Activated naive CD8-positive, alpha-beta T cell treated with anti-CD3 and anti-CD28 coated beads, Interleukin-2, amount 10 ng/mL, durations not matched to agents 7 days and 5 days (primary cell): ENCODE measurements at regions not wholly inside any gene's neighbourhood (a gene's known extent, or its start where the extent isn't known, plus 50 kb on each side); places are given as distances from the start of the nearest gene placed in this dataset.
"Not testable (repeated sequence)": the region's sequence is repeated elsewhere in the genome, so short reads cannot be mapped to it uniquely, and the experiment has no call there.

ENCODE experiments used
- ATAC-seq: fragments of 150-1000 bp; cut with Tn5 transposase; one replicate; pipeline ENCODE4 v1.10.0; 2021; ENCODE audit warnings: low read depth, moderate library complexity
- POLR2A ChIA-PET: fragments of 350-600 bp; sonication (Branson Sonifier 250); formaldehyde crosslinking; loops from one replicate; lab custom pipeline; 2021; ENCODE audit warnings: antibody characterized with exemption; lab: Charles Lee
- DNase-seq: peaks from one replicate; pipeline ENCODE4 v3.0.0; 2021
- H3K27ac Mint-ChIP-seq: one replicate; pipeline ENCODE4 v1.8.0; 2022; ENCODE audit warnings: mild to moderate bottlenecking, mixed read lengths
- H3K27me3 Mint-ChIP-seq: one replicate; pipeline ENCODE4 v1.8.0; 2022; ENCODE audit warnings: mild to moderate bottlenecking, moderate library complexity, mixed read lengths
- H3K36me3 Mint-ChIP-seq: one replicate; pipeline ENCODE4 v1.8.0; 2021; ENCODE audit warnings: mild to moderate bottlenecking, mixed read lengths
- H3K4me1 Mint-ChIP-seq: one replicate; pipeline ENCODE4 v1.8.0; 2021; ENCODE audit warnings: mixed read lengths
- H3K4me3 Mint-ChIP-seq: one replicate; pipeline ENCODE4 v1.8.0; 2022; ENCODE audit warnings: mild to moderate bottlenecking, moderate library complexity, mixed read lengths
- H3K9me3 Mint-ChIP-seq: one replicate; pipeline ENCODE4 v1.8.0; 2021; ENCODE audit warnings: mixed read lengths

GRCh38 chr11:130979386-130979972, 63.2 kb upstream of the SNX19 start:
- Mint-ChIP-seq H3K9me3 (peaks cover 12% of the 10 kb centered on the region), H3K27ac (no peak overlapping the region), H3K4me3 (no peak overlapping the region), H3K27me3 (peaks cover 2% of the 10 kb centered on the region), H3K36me3 (no peaks in the 10 kb centered on the region), H3K4me1 (no peaks in the 10 kb centered on the region)
- DNase-seq (no peak), ATAC-seq (no peak)
- POLR2A ChIA-PET: no interaction called here

GRCh38 chr11:130980071-130980862, 64.0 kb upstream of the SNX19 start:
- Mint-ChIP-seq H3K27ac (no peak overlapping the region), H3K36me3 (no peaks in the 10 kb centered on the region), H3K4me3 (no peak overlapping the region), H3K27me3 (peaks cover 2% of the 10 kb centered on the region), H3K9me3 (peaks cover 12% of the 10 kb centered on the region), H3K4me1 (no peaks in the 10 kb centered on the region)
- DNase-seq (no peak), ATAC-seq (no peak)
- POLR2A ChIA-PET: no interaction called here

GRCh38 chr11:130984241-130984640, 68.0 kb upstream of the SNX19 start:
- not testable (repeated sequence) for H3K27me3 Mint-ChIP-seq

GRCh38 chr11:130992788-130993187, 76.5 kb upstream of the SNX19 start:
- Mint-ChIP-seq H3K27ac (no peak overlapping the region), H3K36me3 (no peaks in the 10 kb centered on the region), H3K9me3 (no peaks in the 10 kb centered on the region), H3K4me3 (no peak overlapping the region), H3K27me3 (no peaks in the 10 kb centered on the region), H3K4me1 (no peaks in the 10 kb centered on the region)
- DNase-seq (no peak), ATAC-seq (no peak)
- POLR2A ChIA-PET: no interaction called here

More at GRCh38 chr11:130984241-130984640, 68.0 kb upstream of the SNX19 start:
- ATAC-seq, DNase-seq, H3K4me1 Mint-ChIP-seq, H3K4me3 Mint-ChIP-seq, H3K9me3 Mint-ChIP-seq, H3K36me3 Mint-ChIP-seq, POLR2A ChIA-PET, H3K27ac Mint-ChIP-seq: not testable (repeated sequence)

GRCh38 chr11:130994043-130994442, 77.8 kb upstream of the SNX19 start:
- POLR2A ChIA-PET: no interaction called here
- ATAC-seq (no peak), DNase-seq (no peak)
- H3K9me3 Mint-ChIP-seq: no peaks in the 10 kb centered on the region
- H3K27me3 Mint-ChIP-seq: no peaks in the 10 kb centered on the region
- no peaks in the 10 kb centered on the region for H3K4me1 Mint-ChIP-seq
- no peak overlapping the region for H3K27ac Mint-ChIP-seq
- no peaks in the 10 kb centered on the region for H3K36me3 Mint-ChIP-seq
- no peak overlapping the region for H3K4me3 Mint-ChIP-seq

- no peak for DNase-seq
- Mint-ChIP-seq H3K4me3 (no peak overlapping the region), H3K36me3 (no peaks in the 10 kb centered on the region), H3K4me1 (no peaks in the 10 kb centered on the region), H3K9me3 (no peaks in the 10 kb centered on the region), H3K27me3 (no peaks in the 10 kb centered on the region), H3K27ac (no peak overlapping the region)
- no peak for ATAC-seq
- POLR2A ChIA-PET: no interaction called here
Measured at GRCh38 chr11:130995266-130995665, 79.0 kb upstream of the SNX19 start.

- Mint-ChIP-seq H3K27me3 (no peaks in the 10 kb centered on the region), H3K4me1 (no peaks in the 10 kb centered on the region), H3K27ac (no peak overlapping the region), H3K9me3 (no peaks in the 10 kb centered on the region), H3K36me3 (no peaks in the 10 kb centered on the region), H3K4me3 (no peak overlapping the region)
- DNase-seq (no peak), ATAC-seq (no peak)
- POLR2A ChIA-PET: no interaction called here
Measured at GRCh38 chr11:130997278-130997677, 81.0 kb upstream of the SNX19 start.

GRCh38 chr11:130999086-130999485, 82.8 kb upstream of the SNX19 start:
- DNase-seq (no peak), ATAC-seq (no peak)
- no peaks in the 10 kb centered on the region for H3K9me3 Mint-ChIP-seq
- H3K36me3 Mint-ChIP-seq: no peaks in the 10 kb centered on the region
- H3K4me3 Mint-ChIP-seq: no peak overlapping the region
- H3K27me3 Mint-ChIP-seq: no peaks in the 10 kb centered on the region
- POLR2A ChIA-PET: no interaction called here
- H3K4me1 Mint-ChIP-seq: no peaks in the 10 kb centered on the region
- no peak overlapping the region for H3K27ac Mint-ChIP-seq

- ATAC-seq (no peak), DNase-seq (no peak)
- Mint-ChIP-seq H3K9me3 (no peaks in the 10 kb centered on the region), H3K27me3 (no peaks in the 10 kb centered on the region), H3K36me3 (no peaks in the 10 kb centered on the region), H3K4me1 (no peaks in the 10 kb centered on the region), H3K4me3 (no peak overlapping the region), H3K27ac (no peak overlapping the region)
- POLR2A ChIA-PET: no interaction called here
Measured at GRCh38 chr11:130999992-131000770, 83.9 kb upstream of the SNX19 start.

- no peaks in the 10 kb centered on the region for H3K36me3 Mint-ChIP-seq
- DNase-seq (no peak), ATAC-seq (no peak)
- no peak overlapping the region for H3K27ac Mint-ChIP-seq
- no peaks in the 10 kb centered on the region for H3K27me3 Mint-ChIP-seq
- H3K9me3 Mint-ChIP-seq: no peaks in the 10 kb centered on the region
- no peak overlapping the region for H3K4me3 Mint-ChIP-seq
- H3K4me1 Mint-ChIP-seq: no peaks in the 10 kb centered on the region
- POLR2A ChIA-PET: no interaction called here
Measured at GRCh38 chr11:131002145-131002544, 85.9 kb upstream of the SNX19 start.

- Mint-ChIP-seq H3K27ac (no peak overlapping the region), H3K4me3 (no peak overlapping the region), H3K4me1 (no peaks in the 10 kb centered on the region), H3K36me3 (no peaks in the 10 kb centered on the region), H3K27me3 (no peaks in the 10 kb centered on the region), H3K9me3 (no peaks in the 10 kb centered on the region)
- POLR2A ChIA-PET: no interaction called here
- DNase-seq (no peak), ATAC-seq (no peak)
Measured at GRCh38 chr11:131005829-131006228, 89.5 kb upstream of the SNX19 start.

GRCh38 chr11:131025020-131025419, 108.7 kb upstream of the SNX19 start:
- no peak overlapping the region for H3K27ac Mint-ChIP-seq
- no peak for DNase-seq
- H3K4me3 Mint-ChIP-seq: no peak overlapping the region
- H3K27me3 Mint-ChIP-seq: no peaks in the 10 kb centered on the region
- POLR2A ChIA-PET: no interaction called here
- no peak for ATAC-seq
- H3K9me3 Mint-ChIP-seq: no peaks in the 10 kb centered on the region
- H3K36me3 Mint-ChIP-seq: no peaks in the 10 kb centered on the region
- no peaks in the 10 kb centered on the region for H3K4me1 Mint-ChIP-seq

GRCh38 chr11:131025421-131026125, 109.3 kb upstream of the SNX19 start:
- DNase-seq (no peak), ATAC-seq (no peak)
- Mint-ChIP-seq H3K27me3 (no peaks in the 10 kb centered on the region), H3K36me3 (no peaks in the 10 kb centered on the region), H3K4me1 (no peaks in the 10 kb centered on the region), H3K27ac (no peak overlapping the region), H3K4me3 (no peak overlapping the region), H3K9me3 (no peaks in the 10 kb centered on the region)
- POLR2A ChIA-PET: no interaction called here
